H1 (cell line): ENCODE measurements at regions not wholly inside any gene's neighbourhood (a gene's known extent, or its start where the extent isn't known, plus 50 kb on each side); places are given as distances from the start of the nearest gene placed in this dataset.

Experiments
- CTCF ChIA-PET: fragments of 300-600 bp; sonication (Branson Sonifier 250); formaldehyde crosslinking; loops from one replicate; lab custom pipeline; 2021; ENCODE audit not compliant: partially characterized antibody; lab: Charles Lee
- POLR2A ChIA-PET: fragments of 300-600 bp; sonication (Branson Sonifier 250); formaldehyde crosslinking; loops from one replicate; lab custom pipeline; 2021; ENCODE audit warnings: inconsistent platforms; ENCODE audit not compliant: partially characterized antibody; lab: Charles Lee
- DNase-seq, 2 experiments: peaks; one replicate each; pipeline versions ENCODE4 v3.0.0 to v3.0.0-alpha.2; 2010 to 2022; ENCODE audit warnings: low spot score in 2 of 2, low read depth in 1 of 2, mixed read lengths in 1 of 2
- FAIRE-seq: peaks from 2 replicates; lab custom pipeline; 2011; peaks lifted over from hg19 to GRCh38; lab: Jason Lieb, UNC
- H2AFZ ChIP-seq: 2 replicates; pipeline ENCODE4 v1.8.1; 2012; ENCODE audit warnings: low read length, inconsistent platforms
- H2AK5ac ChIP-seq: 2 replicates; pipeline ENCODE4 v1.6.1; 2013; ENCODE audit warnings: low read depth, low read length
- H2BK120ac ChIP-seq: replicated peaks from 2 replicates; pipeline ENCODE3; 2013; ENCODE audit warnings: low read depth, low read length, inconsistent platforms
- H2BK12ac ChIP-seq: 2 replicates; pipeline ENCODE4 v1.6.1; 2013; ENCODE audit warnings: low read depth, low read length
- H2BK15ac ChIP-seq: 2 replicates; pipeline ENCODE4 v1.6.1; 2013; ENCODE audit warnings: low read length
- H2BK20ac ChIP-seq: 2 replicates; pipeline ENCODE4 v1.6.1; 2013; ENCODE audit warnings: low read length
- H2BK5ac ChIP-seq: 2 replicates; pipeline ENCODE4 v1.6.1; 2013; ENCODE audit warnings: low read depth, low read length
- H3K14ac ChIP-seq: 2 replicates; pipeline ENCODE4 v1.6.1; 2013; ENCODE audit warnings: inconsistent platforms; ENCODE audit not compliant: insufficient read length
- H3K18ac ChIP-seq: 2 replicates; pipeline ENCODE4 v1.6.1; 2013; ENCODE audit warnings: low read length; ENCODE audit errors: extremely low read depth
- H3K23ac ChIP-seq: 2 replicates; pipeline ENCODE4 v1.6.1; 2013; ENCODE audit warnings: inconsistent platforms; ENCODE audit not compliant: insufficient read length
- H3K23me2 ChIP-seq: 2 replicates; pipeline ENCODE4 v1.6.1; 2013; ENCODE audit warnings: low read depth, low read length
- H3K27ac ChIP-seq: 2 replicates; pipeline ENCODE4 v1.6.1; 2011; ENCODE audit warnings: low read depth, low read length, inconsistent platforms
- H3K27me3 ChIP-seq, 4 experiments: replicated peaks in 1 of 4; 1 replicate in 1 of 4; 2 replicates in 3 of 4; pipeline versions ENCODE4 v1.6.1 to v1.8.1; 2011 to 2013; ENCODE audit warnings: low read length in 3 of 4, mild to moderate bottlenecking in 3 of 4, inconsistent platforms in 2 of 4, mixed read lengths in 2 of 4, moderate library complexity in 1 of 4; ENCODE audit not compliant: control insufficient read depth in 3 of 4, insufficient read depth in 3 of 4; ENCODE audit errors: extremely low read depth in 1 of 4
- H3K36me3 ChIP-seq, 4 experiments: 2 replicates each; pipeline versions ENCODE4 v1.6.1 to v1.8.1; 2011 to 2013; ENCODE audit warnings: mild to moderate bottlenecking in 4 of 4, low read length in 3 of 4, moderate library complexity in 2 of 4, control low read depth in 1 of 4, inconsistent platforms in 1 of 4; ENCODE audit not compliant: insufficient read depth in 4 of 4, control insufficient read depth in 2 of 4
- H3K4ac ChIP-seq: replicated peaks from 2 replicates; pipeline ENCODE3; 2013; ENCODE audit warnings: low read length, low read depth, mixed read lengths, inconsistent platforms; ENCODE audit not compliant: insufficient read length
- H3K4me1 ChIP-seq, 4 experiments: replicated peaks in 1 of 4; 1 replicate in 1 of 4; 2 replicates in 3 of 4; pipeline versions ENCODE4 v1.6.1 to v1.8.1; 2011 to 2013; ENCODE audit warnings: low read length in 3 of 4, inconsistent platforms in 2 of 4, mixed read lengths in 1 of 4; ENCODE audit not compliant: insufficient read depth in 4 of 4, control insufficient read depth in 3 of 4
- H3K4me2 ChIP-seq, 2 experiments: 2 replicates each; pipeline versions ENCODE4 v1.6.1 to v1.8.1; 2011 to 2013; ENCODE audit warnings: low read depth in 2 of 2, low read length in 2 of 2, control low read depth in 1 of 2, inconsistent platforms in 1 of 2, mild to moderate bottlenecking in 1 of 2; ENCODE audit not compliant: insufficient read depth in 1 of 2
- H3K4me3 ChIP-seq, 4 experiments: fragments of 200-600, 300-600 bp in 1 of 4; sonication (generic), shearing (Covaris generic), sonication (Bioruptor Twin) in 1 of 4; 2 replicates each; pipeline versions ENCODE4 v1.5.1 to v1.8.1; 2011 to 2016; ENCODE audit warnings: low read length in 4 of 4, low read depth in 3 of 4, control low read depth in 2 of 4, inconsistent platforms in 2 of 4, mild to moderate bottlenecking in 2 of 4, mixed read lengths in 1 of 4, moderate library complexity in 1 of 4; ENCODE audit not compliant: insufficient read depth in 2 of 4; ENCODE audit errors: extremely low read depth in 1 of 4
- H3K56ac ChIP-seq: replicated peaks from 2 replicates; pipeline ENCODE3; 2013; ENCODE audit warnings: low read depth, mild to moderate bottlenecking, mixed read lengths, low read length, inconsistent platforms; ENCODE audit not compliant: insufficient read length
- H3K79me1 ChIP-seq: 2 replicates; pipeline ENCODE4 v1.6.1; 2013; ENCODE audit warnings: low read depth, low read length, control low read depth
- H3K79me2 ChIP-seq, 2 experiments: 2 replicates each; pipeline versions ENCODE4 v1.6.1 to v1.8.1; 2012 to 2013; ENCODE audit warnings: low read length in 2 of 2, mild to moderate bottlenecking in 2 of 2, inconsistent platforms in 1 of 2; ENCODE audit not compliant: insufficient read depth in 2 of 2, control insufficient read depth in 1 of 2
- H3K9ac ChIP-seq, 4 experiments: replicated peaks in 1 of 4; 1 replicate in 1 of 4; 2 replicates in 3 of 4; pipeline versions ENCODE4 v1.6.1 to v1.8.1; 2011 to 2013; ENCODE audit warnings: low read depth in 3 of 4, low read length in 3 of 4, control low read depth in 2 of 4, mild to moderate bottlenecking in 2 of 4, moderate library complexity in 2 of 4, inconsistent platforms in 1 of 4; ENCODE audit errors: extremely low read depth in 1 of 4
- H3K9me3 ChIP-seq, 2 experiments: 2 replicates each; pipeline versions ENCODE4 v1.6.1 to v1.8.1; 2012 to 2013; ENCODE audit warnings: mild to moderate bottlenecking in 2 of 2, moderate library complexity in 2 of 2, control low read depth in 1 of 2, inconsistent platforms in 1 of 2, low read depth in 1 of 2, low read length in 1 of 2, mixed read lengths in 1 of 2; ENCODE audit not compliant: insufficient read depth in 2 of 2
- H4K20me1 ChIP-seq, 2 experiments: replicated peaks in 1 of 2; 2 replicates each; pipeline versions ENCODE3 to v1.8.1; 2011 to 2013; ENCODE audit warnings: inconsistent platforms in 2 of 2, low read length in 2 of 2, mild to moderate bottlenecking in 1 of 2; ENCODE audit not compliant: insufficient read depth in 2 of 2, control insufficient read depth in 1 of 2
- H4K5ac ChIP-seq: 2 replicates; pipeline ENCODE4 v1.6.1; 2013; ENCODE audit warnings: low read length, low read depth, mixed read lengths, inconsistent platforms; ENCODE audit not compliant: insufficient read length
- H4K8ac ChIP-seq: 2 replicates; pipeline ENCODE4 v1.8.0; 2013; ENCODE audit warnings: mild to moderate bottlenecking, moderate library complexity, low read length, inconsistent platforms; ENCODE audit not compliant: insufficient read depth; ENCODE audit errors: extremely low read depth
- H4K91ac ChIP-seq: replicated peaks from 2 replicates; pipeline ENCODE3; 2013; ENCODE audit warnings: low read length, mixed read lengths, inconsistent platforms; ENCODE audit not compliant: insufficient read length
- HDAC2 ChIP-seq, 2 experiments: fragments of 300-600 bp in 1 of 2; sonication (generic) in 1 of 2; IDR thresholded peaks; 2 replicates each; pipeline ENCODE4 v1.6.1; 2011 to 2012; ENCODE audit warnings: low read depth in 2 of 2, low read length in 2 of 2, mild to moderate bottlenecking in 2 of 2, moderate library complexity in 2 of 2, borderline replicate concordance in 1 of 2, inconsistent platforms in 1 of 2
- JUND ChIP-seq: IDR thresholded peaks from 2 replicates; pipeline ENCODE4 v1.6.1; 2011; ENCODE audit warnings: mild to moderate bottlenecking, improper control_type of control experiment, low read length
- NANOG ChIP-seq: IDR thresholded peaks from 2 replicates; pipeline ENCODE4 v1.6.1; 2011; ENCODE audit warnings: low read length, low read depth, mild to moderate bottlenecking, inconsistent platforms; ENCODE audit not compliant: insufficient read depth, poor library complexity, severe bottlenecking
- RNF2 ChIP-seq: fragments of 200-900, 300-1000 bp; sonication (generic); IDR thresholded peaks from 2 replicates; pipeline ENCODE4 v1.7.1; 2016; ENCODE audit warnings: borderline replicate concordance, low read depth, mild to moderate bottlenecking, antibody characterized with exemption, low read length; ENCODE audit not compliant: poor library complexity, severe bottlenecking; ENCODE audit errors: missing control alignments
- USF2 ChIP-seq: IDR thresholded peaks from 2 replicates; pipeline ENCODE4 v1.6.1; 2011; ENCODE audit warnings: low read length, improper control_type of control experiment
- whole genome bisulfite sequencing, 2 experiments: shearing (Covaris generic) in 1 of 2; methylation state at CpG; one replicate each; pipeline versions ENCODE4 v1.1.6 to v1.1.7; 2013 to 2015; ENCODE audit warnings: low lambda C conversion rate in 2 of 2, mixed read lengths in 2 of 2, inconsistent platforms in 1 of 2, low coverage in 1 of 2, missing lambda C conversion rate in 1 of 2; ENCODE audit not compliant: insufficient replicate concordance in 2 of 2, insufficient coverage in 1 of 2, insufficient read length in 1 of 2; ENCODE audit errors: extremely low coverage in 1 of 2, missing lambda C conversion rate in 1 of 2; 5-methylcytosine and 5-hydroxymethylcytosine counted together

- no peak overlapping the region for H3K56ac ChIP-seq
- peak; percentile 90 for FAIRE-seq
- no peak overlapping the region for H3K4ac ChIP-seq
- H2BK120ac ChIP-seq: no peak overlapping the region
- no peak overlapping the region for H2BK12ac ChIP-seq
- H4K8ac ChIP-seq: no peak overlapping the region
- H2BK20ac ChIP-seq: no peak overlapping the region
- H3K4me3 ChIP-seq: peak overlapping the region in 1 of 4 experiments; percentile 10; a peak in 1 of 8 replicates
- no peak overlapping the region for H3K18ac ChIP-seq
- H3K27ac ChIP-seq: no peak overlapping the region
- H2BK15ac ChIP-seq: no peak overlapping the region
- no peaks in the 10 kb centered on the region for H3K79me2 ChIP-seq
- ChIA-PET CTCF (interaction anchor here (0.6 to 2.3 kb wide), 7 partner anchors 10 to 368 kb away, joined by 3 to 11 read pairs (median 3); no protein-coding TSS in a partner anchor), POLR2A (no interaction called here)
- H2AFZ ChIP-seq: no peak overlapping the region
- H3K23me2 ChIP-seq: no peaks in the 10 kb centered on the region
- H3K27me3 ChIP-seq: peaks cover 0 to 8% (median 3%) of the 10 kb centered on the region in 4 experiments; a peak in 2 of 7 replicates
- H3K4me1 ChIP-seq: peaks cover 6 to 13% (median 11%) of the 10 kb centered on the region in 4 experiments; a peak in 5 of 7 replicates
- peak overlapping the region; percentile 43 to 49; a peak in 3 of 4 replicates for H3K4me2 ChIP-seq
- no peak for TF ChIP-seq RNF2
- TF ChIP-seq HDAC2 (IDR thresholded peaks at IDR 0.05; ENCODE audit: borderline replicate concordance in 1 of 2, low read depth in 2 of 2, low read length in 2 of 2): peak in 1 of 2 experiments; percentile 79; a peak in 1 of 4 replicates
- no peak for TF ChIP-seq JUND
- TF ChIP-seq USF2: no peak
- TF ChIP-seq NANOG: peak; percentile 46
- no peak overlapping the region for H3K14ac ChIP-seq
- H3K36me3 ChIP-seq: no peaks in the 10 kb centered on the region
- no peak overlapping the region for H3K23ac ChIP-seq
- no peak overlapping the region for H4K91ac ChIP-seq
- no peak overlapping the region for H2AK5ac ChIP-seq
- H3K79me1 ChIP-seq: no peaks in the 10 kb centered on the region
- no peak overlapping the region for H3K9ac ChIP-seq
- WGBS, 2 experiments: 19% methylated on average over 5 of the region's 5 CpGs; no CpG with 5 or more reads in 1 of the 2 experiments
- peak; percentile 10 to 57 for DNase-seq
- H4K20me1 ChIP-seq: no peaks in the 10 kb centered on the region
- no peaks in the 10 kb centered on the region for H3K9me3 ChIP-seq
- no peak overlapping the region for H4K5ac ChIP-seq
- no peak overlapping the region for H2BK5ac ChIP-seq
These were observed 349.4 kb downstream of the HLX start for GRCh38 chr1:221228594-221228993.
